Activated B cell treated with CpG ODN at 0.5 μM for 24 hours (primary cell): ENCODE measurements at regions not wholly inside any gene's neighbourhood (a gene's known extent, or its start where the extent isn't known, plus 50 kb on each side); places are given as distances from the start of the nearest gene placed in this dataset.

ENCODE experiments used
- ATAC-seq: fragments of 200-7000 bp; cut with Tn5 transposase; one replicate; pipeline ENCODE4 v1.10.0; 2021; ENCODE audit warnings: low read depth, mild to moderate bottlenecking, moderate library complexity
- CTCF ChIA-PET: fragments of 350-600 bp; sonication (Branson Sonifier 250); formaldehyde crosslinking; loops from one replicate; lab custom pipeline; 2021; ENCODE audit warnings: antibody characterized with exemption; lab: Charles Lee
- POLR2A ChIA-PET: fragments of 350-600 bp; sonication (Branson Sonifier 250); formaldehyde crosslinking; loops from one replicate; lab custom pipeline; 2021; ENCODE audit warnings: antibody characterized with exemption; lab: Charles Lee
- DNase-seq: peaks from one replicate; pipeline ENCODE4 v3.0.0; 2022
- H3K27ac Mint-ChIP-seq: one replicate; pipeline ENCODE4 v1.8.0; 2020; ENCODE audit warnings: mixed read lengths
- H3K27me3 Mint-ChIP-seq: one replicate; pipeline ENCODE4 v1.8.0; 2021; ENCODE audit warnings: mixed read lengths
- H3K36me3 Mint-ChIP-seq: one replicate; pipeline ENCODE4 v1.8.0; 2021; ENCODE audit warnings: low read depth, mixed read lengths
- H3K4me1 Mint-ChIP-seq: one replicate; pipeline ENCODE4 v1.8.0; 2021; ENCODE audit warnings: mixed read lengths
- H3K4me3 Mint-ChIP-seq: one replicate; pipeline ENCODE4 v1.8.0; 2020; ENCODE audit warnings: mild to moderate bottlenecking, mixed read lengths
- H3K9me3 Mint-ChIP-seq: one replicate; pipeline ENCODE4 v1.8.0; 2020; ENCODE audit warnings: mixed read lengths
- CTCF ChIP-seq: fragments of 200-600 bp; IDR thresholded peaks from one replicate; pipeline ENCODE4 v1.8.0; 2022; ENCODE audit warnings: antibody characterized with exemption, mild to moderate bottlenecking
- intact Hi-C: fragments of 100-400 bp; cut with micrococcal nuclease; formaldehyde crosslinking; loops from one replicate; pipeline ENCODE4 v1.15.1; 2024

- ATAC-seq (peak; percentile 56), DNase-seq (no peak)
- no peaks in the 10 kb centered on the region for H3K36me3 Mint-ChIP-seq
- H3K9me3 Mint-ChIP-seq: no peaks in the 10 kb centered on the region
- CTCF ChIA-PET: interaction anchor here (0.6 to 4.3 kb wide), 2 partner anchors 24 to 51 kb away, joined by 3 to 26 read pairs; no protein-coding TSS in a partner anchor
- no peak for TF ChIP-seq CTCF
- no peak overlapping the region for H3K27ac Mint-ChIP-seq
- H3K4me3 Mint-ChIP-seq: no peak overlapping the region
- intact Hi-C loops: loop anchor here (1.0 to 2.0 kb wide), 4 partner anchors 13 to 592 kb away; no protein-coding TSS in a partner anchor
- H3K27me3 Mint-ChIP-seq: peaks cover 12% of the 10 kb centered on the region
- POLR2A ChIA-PET: no interaction called here
- H3K4me1 Mint-ChIP-seq: no peaks in the 10 kb centered on the region
These were observed 51.3 kb upstream of the LSM14A start for GRCh38 chr19:34120846-34121639.
